ENCODE measurements at regions not wholly inside any gene's neighbourhood (a gene's known extent, or its start where the extent isn't known, plus 50 kb on each side); places are given as distances from the start of the nearest gene placed in this dataset.

GRCh38 chr17:70464995-70465394 is 295.7 kb downstream of the KCNJ2 start:
- Histone ChIP-seq H3K9me3 (replicated peaks; ENCODE audit: control insufficient read depth, insufficient read depth, low read length) (no peaks in the 10 kb centered on the region), H3K27me3 (ENCODE audit: control insufficient read depth in 2 of 2, insufficient read depth in 2 of 2, low read length in 2 of 2) (no peaks in the 10 kb centered on the region), H3K4me1 (ENCODE audit: control insufficient read depth, extremely low read depth, insufficient read depth, low read length) (no peaks in the 10 kb centered on the region), H3K9me1 (replicated peaks; ENCODE audit: control insufficient read depth, extremely low read depth, insufficient read depth, low read length) (no peaks in the 10 kb centered on the region), H2AFZ (ENCODE audit: low read depth, low read length) (no peak overlapping the region), H3K27ac (ENCODE audit: insufficient read depth, low read depth, low read length) (no peak overlapping the region), H3K79me2 (ENCODE audit: control insufficient read depth, insufficient read depth, low read length) (no peaks in the 10 kb centered on the region), H4K20me1 (replicated peaks; ENCODE audit: control insufficient read depth, extremely low read depth, insufficient read depth, low read length) (no peaks in the 10 kb centered on the region), H3K9ac (replicated peaks; ENCODE audit: extremely low read depth, insufficient read depth, low read length) (no peak overlapping the region), H3K36me3 (ENCODE audit: control insufficient read depth in 2 of 2, extremely low read depth in 1 of 2, insufficient read depth in 2 of 2, low read length in 2 of 2) (no peaks in the 10 kb centered on the region), H3K4me2 (ENCODE audit: insufficient read depth, low read length) (no peak overlapping the region), H3K4me3 (replicated peaks in 1 of 3; ENCODE audit: insufficient read depth in 1 of 3, low read depth in 1 of 3, low read length in 3 of 3) (no peak overlapping the region)
- DNase-seq (ENCODE audit: low read depth, low spot score) (no peak), FAIRE-seq (no peak)
- ChIA-PET POLR2A (no interaction called here), CTCF (interaction anchor here (1.1 to 1.5 kb wide), 2 partner anchors 8 to 11 kb away, joined by 3 read pairs; no protein-coding TSS in a partner anchor)
- TF ChIP-seq CTCF (IDR thresholded peaks at IDR 0.05; ENCODE audit: extremely low read depth in 1 of 2, insufficient read depth in 1 of 2, low read depth in 1 of 2, low read length in 2 of 2): no peak
- TF ChIP-seq POLR2AphosphoS5 (IDR thresholded peaks at IDR 0.05; ENCODE audit: insufficient read depth, low read depth, low read length): no peak
- TF ChIP-seq FOS (IDR thresholded peaks at IDR 0.05; ENCODE audit: borderline replicate concordance, insufficient read depth, low read length): no peak
- no peak for TF ChIP-seq MAX (IDR thresholded peaks at IDR 0.05; ENCODE audit: insufficient read depth, insufficient read length)
- no peak for TF ChIP-seq GATA2 (IDR thresholded peaks at IDR 0.05; ENCODE audit: insufficient read depth, insufficient read length, low read depth, low read length)
- no peak for TF ChIP-seq JUN (IDR thresholded peaks at IDR 0.05; ENCODE audit: borderline replicate concordance, insufficient read depth, insufficient read length, low read depth)
- TF ChIP-seq MYC (IDR thresholded peaks at IDR 0.05; ENCODE audit: low read depth, low read length): no peak
- no peak for TF ChIP-seq EZH2 (IDR thresholded peaks at IDR 0.05; ENCODE audit: borderline replicate concordance, low read depth, low read length, severe bottlenecking)
- TF ChIP-seq POLR2A (IDR thresholded peaks at IDR 0.05; ENCODE audit: low read depth, low read length): no peak
- dilution Hi-C loops (cut with MboI; ENCODE audit: extremely low pct_ligation_motif_present, low sequenced_read_pairs): no loop called here
- no TSS peak for BruUV-seq (replicated peaks)
- intact Hi-C loops (cut with micrococcal nuclease): no loop called here

Measured in endothelial cell of umbilical vein (primary cell).